D341Med (cell line): ENCODE measurements at regions not wholly inside any gene's neighbourhood (a gene's known extent, or its start where the extent isn't known, plus 50 kb on each side); places are given as distances from the start of the nearest gene placed in this dataset.
"Not testable (repeated sequence)": the region's sequence is repeated elsewhere in the genome, so short reads cannot be mapped to it uniquely, and the experiment has no call there.

Source experiments
- DNase-seq: peaks from one replicate; pipeline ENCODE4 v3.0.0; 2012; ENCODE audit warnings: low spot score

DNA sequence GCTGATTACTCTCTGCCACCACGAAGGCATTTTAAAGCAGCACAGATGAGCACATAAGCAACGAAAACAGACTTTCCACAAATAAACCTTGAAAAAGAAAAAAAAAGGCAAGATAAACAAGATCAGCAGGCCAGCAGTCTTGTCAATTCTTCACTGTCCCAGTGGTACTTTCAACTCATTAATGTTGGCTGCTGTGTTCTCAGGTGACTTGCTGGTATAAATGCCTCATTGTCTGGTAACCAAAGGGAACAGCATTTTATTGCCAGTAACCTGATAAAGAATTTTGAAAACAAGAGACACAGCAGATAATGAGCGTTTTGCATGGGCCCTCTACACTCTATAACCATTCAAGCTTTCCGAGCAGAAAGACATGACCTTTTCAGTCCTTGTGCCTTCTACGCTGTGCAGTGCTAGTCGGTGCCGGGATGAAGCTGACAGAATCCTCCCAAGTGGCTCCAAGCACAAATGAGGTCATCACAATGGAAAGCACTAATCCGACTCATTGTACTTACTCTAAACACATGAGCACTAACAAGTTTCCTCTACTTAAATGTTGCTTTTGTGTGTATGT, 242.9 kb upstream of the FRG1 start:
- DNase-seq: not testable (repeated sequence)

DNA sequence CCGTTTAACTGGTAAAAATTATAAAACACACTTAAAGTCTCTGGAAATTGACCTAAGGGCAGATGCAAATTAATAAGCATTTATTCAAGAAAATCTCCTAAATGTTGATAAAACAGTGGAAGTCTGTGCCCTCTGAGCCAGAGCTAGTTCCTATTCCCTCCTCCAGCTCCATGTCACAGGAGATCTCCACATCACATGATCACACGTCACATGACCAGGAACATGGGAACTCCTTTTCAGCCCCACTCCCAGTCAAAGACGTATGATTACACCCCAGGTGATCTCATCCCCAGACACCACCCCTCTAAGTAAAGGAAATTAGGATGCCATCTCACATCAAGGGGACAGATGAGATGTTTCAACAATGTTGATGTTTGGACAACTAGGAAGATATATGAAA, 237.7 kb upstream of the FRG1 start:
- not testable (repeated sequence) for DNase-seq

DNA sequence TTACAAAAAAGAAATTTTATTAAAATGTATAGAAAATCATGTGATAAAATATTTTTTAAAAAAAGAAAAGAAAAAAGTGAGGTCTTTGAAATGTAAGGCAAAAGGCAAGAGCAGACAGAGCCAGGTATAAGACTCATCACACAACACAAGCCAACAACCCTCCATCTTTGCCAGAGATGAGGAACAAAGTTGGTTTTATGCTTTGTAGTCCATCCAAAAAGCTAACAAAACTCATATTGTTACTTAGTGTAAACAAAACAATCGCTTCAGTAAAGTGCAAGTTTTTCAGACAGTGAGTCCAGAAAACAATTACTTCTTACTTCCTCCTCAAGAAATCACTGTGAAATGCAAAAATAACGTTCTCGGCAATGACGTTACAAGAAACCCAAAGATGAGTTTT, 233.9 kb upstream of the FRG1 start:
- not testable (repeated sequence) for DNase-seq

DNA sequence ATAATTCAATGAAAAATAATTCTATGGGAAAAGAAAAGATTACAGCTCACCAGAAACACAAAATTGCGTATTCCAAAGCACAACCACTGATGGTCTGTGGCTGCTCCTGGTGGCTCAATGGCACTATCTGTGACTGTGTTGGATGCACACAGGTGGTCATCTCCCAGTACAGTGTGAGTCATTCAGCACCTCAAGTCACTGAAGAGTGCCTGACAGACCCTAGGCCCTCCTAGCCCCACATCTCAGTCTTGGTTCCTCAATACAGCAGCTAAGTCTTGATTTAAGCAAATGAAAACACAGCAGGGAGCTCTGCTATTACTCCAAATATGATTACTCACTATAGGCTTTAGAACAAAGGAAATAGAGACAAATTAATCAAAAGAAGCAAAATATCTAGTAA, 233.4 kb upstream of the FRG1 start:
- not testable (repeated sequence) for DNase-seq

DNA sequence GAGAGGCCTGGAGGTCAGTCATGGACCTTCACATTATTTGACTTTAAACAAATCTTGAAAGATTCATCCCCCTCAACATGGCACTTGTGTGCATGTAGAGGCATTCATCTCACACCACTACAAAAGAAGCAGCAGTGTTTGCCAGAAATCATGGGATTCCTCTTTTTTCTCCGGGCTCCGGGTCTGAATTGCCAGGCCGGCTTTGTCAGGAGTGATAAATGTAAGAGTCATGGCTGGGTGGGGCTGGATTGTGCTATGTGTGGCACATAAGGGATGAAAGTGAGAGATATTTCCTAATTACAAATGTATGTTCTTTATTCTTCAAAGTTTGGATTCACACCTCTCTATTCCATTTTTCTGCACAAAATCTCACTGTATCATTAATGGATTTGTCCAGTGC, 228.7 kb upstream of the FRG1 start:
- DNase-seq: not testable (repeated sequence)

DNA sequence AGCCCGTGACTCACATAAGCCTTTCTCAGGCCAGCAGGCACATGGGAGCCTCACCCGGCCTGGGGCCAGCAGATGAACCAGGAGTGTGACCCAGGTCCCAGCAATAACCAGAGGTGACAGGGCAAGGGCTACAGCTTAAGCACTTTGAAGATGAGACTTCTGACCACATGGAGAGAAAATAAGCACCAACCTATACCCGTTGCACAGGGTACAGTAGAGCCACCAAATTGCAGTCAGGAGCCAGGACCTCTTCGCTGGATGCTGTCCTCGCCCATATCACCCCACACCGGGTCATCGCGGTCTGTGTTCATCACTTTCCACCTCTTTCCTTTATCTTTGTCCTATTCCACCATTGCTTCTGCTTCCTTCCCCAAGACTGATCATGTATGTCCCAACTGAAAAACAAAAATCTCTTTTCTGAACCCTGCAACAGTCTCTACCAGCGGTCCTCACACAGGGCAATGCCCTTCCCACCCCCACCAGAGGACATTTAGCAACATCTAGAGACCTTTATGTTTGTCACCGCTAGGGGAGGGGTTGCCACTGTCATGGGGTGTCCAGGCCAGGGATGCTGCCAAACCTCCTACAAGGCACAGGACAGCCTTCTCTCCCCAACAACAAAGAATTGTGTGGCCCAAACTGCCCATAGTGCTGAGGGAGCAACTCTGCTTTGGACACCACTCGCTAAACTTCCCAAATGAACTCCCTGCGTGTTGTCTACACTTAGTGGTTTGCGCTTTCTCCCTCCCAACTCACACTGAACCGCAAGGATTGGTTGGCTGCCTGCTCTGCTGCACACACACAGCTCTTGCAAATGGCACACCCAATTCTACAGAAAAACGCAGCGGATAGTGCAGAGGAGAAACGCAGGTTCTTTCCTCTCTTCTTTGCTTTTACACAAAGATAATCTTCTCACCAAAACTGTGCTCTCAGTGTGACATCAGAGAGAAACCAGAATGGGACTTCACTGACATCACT, 219.4 kb upstream of the FRG1 start:
- DNase-seq: not testable (repeated sequence)

DNA sequence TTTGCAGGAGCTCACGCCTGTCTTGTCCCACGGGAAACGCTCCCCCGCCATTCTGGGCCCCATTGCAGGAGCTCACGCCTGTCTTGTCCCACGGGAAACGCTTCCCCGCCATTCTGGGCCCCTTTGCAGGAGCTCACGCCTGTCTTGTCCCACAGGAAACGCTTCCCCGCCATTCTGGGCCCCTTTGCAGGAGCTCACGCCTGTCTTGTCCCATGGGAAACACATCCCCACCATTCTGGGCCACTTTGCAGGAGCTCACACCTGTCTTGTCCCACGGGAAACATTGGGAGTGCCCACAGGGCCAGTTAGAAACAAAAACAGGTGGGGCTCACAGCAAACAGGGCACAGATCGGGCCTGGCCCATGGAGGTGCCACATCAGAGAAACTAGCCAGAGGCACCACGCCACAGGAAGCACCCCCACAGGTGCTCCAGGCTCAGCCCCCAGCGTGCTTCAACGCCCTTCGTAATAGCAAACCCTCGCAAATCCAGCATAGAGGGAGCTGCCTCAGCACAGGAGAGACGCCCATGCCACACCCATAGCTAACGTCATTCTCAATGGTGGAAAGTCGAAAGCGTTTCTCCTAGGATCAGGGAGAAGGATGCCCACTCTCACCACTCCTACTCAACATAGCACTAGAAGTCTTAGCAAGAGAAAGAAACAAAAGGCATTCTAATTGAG, 218.2 kb upstream of the FRG1 start:
- DNase-seq: peak; percentile 58

DNA sequence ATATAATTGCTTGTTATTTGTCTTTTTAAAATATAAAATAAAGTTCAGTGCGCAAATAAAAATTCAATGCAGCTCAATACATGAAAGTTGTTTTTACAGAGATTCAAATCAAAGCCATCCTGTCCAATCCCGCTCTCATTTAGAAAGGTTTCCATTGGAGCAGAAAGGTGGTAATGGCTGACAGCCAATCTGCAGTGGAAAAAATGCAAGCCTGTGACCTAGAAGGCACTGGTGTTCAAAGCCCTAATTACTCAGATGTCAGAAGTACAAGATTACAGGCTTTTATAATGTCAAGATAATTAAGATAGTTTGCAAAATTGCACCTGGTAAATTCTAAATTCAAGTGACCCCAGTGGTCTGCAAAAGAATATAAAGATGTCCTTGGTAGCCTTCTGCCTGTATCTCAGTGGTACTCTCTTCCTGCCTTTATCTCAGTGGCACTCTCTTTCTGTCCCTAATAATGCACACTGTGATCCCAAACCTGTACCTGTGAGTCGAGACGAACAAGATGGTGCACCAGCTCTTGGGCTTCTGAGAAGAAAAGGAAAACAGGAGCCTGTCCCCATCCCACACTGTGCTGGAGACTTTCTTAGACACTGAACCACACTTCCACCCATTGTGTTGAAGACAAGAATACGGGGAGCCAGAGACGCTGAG, 212.6 kb upstream of the FRG1 start:
- not testable (repeated sequence) for DNase-seq

DNA sequence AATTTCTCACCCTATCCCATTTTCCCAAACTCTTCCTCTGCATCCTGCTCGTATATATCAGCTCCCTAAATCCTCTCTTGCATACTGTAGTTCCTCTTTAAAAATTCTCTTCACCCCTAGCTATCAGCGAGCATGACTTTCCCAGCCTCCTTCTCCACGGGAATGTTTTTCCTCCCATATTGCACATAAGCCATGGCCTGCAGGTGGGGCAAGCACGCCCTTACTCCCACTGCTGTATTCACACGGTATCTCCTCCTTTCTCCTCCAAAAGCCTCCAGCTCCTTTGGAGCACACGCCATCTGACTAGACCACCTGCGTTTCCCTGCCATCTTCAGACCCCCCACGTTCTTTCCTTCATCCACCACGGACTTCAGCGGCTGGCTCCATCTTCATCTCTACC, 208.7 kb upstream of the FRG1 start:
- not testable (repeated sequence) for DNase-seq

DNA sequence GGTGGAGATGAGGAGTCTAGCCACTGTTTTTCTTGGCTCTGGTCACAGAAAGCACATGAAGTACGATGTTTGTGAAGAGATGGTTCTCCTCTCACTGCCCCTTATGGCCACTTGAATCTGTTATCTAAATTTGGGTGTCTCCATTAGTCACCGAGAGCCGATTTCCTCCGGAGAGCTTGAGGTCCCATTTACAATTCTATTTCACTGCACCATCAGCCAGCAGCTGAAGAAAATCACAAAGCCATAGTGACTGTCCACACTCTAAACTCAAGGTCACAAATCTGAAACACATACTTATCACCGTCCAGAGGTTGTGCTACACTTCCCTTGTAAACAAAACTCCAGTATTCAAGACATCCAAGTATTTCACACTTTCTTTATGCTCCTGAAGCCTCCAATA, 207.2 kb upstream of the FRG1 start:
- not testable (repeated sequence) for DNase-seq

DNA sequence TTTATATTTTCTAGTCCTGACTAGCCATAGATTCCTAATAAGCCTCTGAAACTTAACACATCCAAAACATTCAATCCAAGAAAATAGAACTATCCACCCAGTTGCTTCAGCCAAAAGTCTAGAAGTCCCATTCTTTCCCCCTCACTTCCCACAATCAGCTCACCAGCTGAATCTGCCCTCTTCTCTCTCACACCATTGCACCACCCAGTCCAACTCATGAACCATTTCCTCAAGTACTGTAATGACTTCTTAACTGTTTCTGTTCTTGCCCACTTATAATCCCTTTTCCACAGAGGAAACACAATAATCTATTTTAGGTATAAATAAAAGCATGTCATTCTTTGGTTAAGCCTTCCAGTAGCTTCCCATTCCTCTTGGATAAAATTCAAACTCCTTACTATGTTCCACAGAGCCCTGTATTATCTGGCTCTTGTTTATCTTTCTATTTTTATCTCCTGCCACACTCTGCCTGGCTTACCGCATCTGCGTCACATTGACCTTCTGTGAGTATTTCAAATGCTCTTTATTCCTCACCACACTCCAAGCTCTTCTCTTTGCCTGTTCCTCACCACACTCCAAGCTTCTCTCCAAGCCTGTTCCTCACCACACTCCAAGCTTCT, 205.9 kb upstream of the FRG1 start:
- DNase-seq: not testable (repeated sequence)

DNA sequence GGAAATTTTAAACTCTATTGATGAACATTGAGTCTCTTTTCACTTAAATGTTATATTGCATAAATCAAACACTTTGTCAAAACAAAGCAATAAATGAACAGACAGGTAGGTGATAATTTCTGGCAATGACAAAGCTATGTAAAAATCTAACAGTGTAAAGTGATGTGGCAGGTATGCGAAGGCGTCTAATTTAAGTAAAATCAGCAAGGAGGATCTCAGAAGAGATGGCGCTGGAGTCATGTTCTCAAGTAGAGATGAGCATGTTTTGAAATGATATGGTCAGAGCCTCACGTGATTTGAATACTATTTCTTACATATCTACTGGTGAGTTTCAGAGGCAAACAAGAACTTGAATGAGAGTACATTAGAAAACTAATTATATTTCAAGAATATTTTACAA, 204.0 kb upstream of the FRG1 start:
- DNase-seq: not testable (repeated sequence)

DNA sequence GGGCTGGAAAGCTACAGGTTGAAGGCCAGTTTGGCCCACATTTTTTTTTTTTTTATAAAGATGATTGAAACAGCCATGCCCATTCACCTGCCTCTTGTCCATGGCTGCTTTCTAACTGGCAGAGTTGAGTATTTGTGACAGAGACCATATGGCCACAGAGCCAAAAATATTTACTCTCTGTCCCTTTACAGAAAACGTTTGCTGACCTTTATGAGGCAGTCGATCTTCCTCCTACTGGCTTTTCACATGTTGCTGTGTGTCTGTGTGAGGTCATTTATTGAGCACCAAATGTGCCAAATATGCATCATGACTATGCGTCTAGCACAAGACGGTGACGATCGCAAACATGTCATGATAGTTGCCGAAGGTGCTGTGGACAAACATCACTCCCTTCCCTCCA, 200.6 kb upstream of the FRG1 start:
- DNase-seq: not testable (repeated sequence)

DNA sequence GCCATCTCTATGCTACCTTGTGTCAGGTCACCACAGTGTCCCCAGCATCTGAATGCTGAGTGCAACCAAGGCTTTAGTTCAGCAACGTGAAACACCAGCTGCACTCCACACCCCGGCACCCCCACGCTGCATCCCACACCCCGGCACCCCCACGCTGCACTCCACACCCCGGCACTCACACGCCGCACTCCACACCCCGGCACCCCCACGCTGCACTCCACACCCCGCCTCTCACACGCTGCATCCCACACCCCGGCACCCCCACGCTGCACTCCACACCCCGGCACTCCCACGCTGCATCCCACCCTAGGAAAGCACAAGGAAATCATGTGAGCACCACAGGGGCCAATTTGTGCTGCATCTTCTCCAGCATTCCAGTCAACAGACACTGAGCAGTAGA, 199.8 kb upstream of the FRG1 start:
- DNase-seq: no peak

DNA sequence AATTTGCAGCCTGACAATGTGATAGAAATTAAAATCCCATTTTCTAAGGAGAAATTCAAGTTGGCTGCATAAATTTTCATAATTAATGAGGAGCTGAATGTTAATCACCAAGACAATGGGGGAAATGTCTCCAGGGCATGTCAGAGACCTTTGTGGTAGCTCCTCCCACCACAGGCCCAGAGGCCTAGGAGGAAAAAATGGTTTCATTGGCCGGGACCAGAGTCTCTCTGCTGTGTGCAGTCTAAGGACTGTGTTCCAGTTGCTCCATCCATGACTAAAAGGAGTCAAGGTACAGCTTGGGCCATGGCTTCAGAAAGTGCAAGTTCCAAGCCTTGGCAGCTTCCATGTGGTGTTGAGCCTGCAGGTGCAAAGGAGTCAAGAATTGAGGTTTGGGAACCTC, 187.6 kb upstream of the FRG1 start:
- not testable (repeated sequence) for DNase-seq

DNA sequence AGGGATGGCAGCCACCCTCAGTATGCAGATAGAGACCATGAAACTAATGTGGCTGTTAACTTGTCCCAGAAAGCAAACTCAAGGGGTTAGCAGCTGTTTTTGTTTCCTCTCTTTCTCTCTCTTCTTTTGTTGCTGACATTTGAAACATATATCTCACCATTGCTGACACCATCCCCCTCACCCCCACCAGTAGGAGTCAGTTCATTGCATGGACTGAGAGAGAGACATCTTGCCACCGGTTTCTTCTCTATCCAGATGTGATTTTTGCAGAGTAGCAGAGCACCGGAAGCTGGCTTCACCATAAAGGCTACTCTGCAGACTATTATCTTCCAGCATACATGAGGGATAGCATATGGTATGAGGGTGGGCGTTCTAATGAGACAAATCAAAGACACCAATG, 177.1 kb upstream of the FRG1 start:
- DNase-seq: no peak

DNA sequence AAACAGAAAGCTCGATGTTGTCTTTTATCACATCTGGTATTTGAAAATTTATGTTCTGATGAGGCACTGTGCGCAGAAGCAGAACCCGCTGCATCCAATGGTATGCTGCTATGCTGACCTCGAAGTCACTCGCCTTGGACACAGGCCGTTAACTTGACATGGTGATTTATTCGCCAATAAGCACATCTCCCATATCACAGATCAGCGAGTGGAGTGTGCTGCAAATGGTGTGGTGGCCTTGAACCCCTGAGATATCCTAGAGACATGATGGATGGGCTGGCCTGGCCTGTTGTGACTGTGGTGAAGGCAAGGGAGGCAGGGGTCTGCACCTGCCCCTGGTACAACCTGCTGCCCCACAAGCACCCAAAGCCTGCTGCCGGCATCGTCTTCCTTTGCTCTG, 175.4 kb upstream of the FRG1 start:
- no peak for DNase-seq

DNA sequence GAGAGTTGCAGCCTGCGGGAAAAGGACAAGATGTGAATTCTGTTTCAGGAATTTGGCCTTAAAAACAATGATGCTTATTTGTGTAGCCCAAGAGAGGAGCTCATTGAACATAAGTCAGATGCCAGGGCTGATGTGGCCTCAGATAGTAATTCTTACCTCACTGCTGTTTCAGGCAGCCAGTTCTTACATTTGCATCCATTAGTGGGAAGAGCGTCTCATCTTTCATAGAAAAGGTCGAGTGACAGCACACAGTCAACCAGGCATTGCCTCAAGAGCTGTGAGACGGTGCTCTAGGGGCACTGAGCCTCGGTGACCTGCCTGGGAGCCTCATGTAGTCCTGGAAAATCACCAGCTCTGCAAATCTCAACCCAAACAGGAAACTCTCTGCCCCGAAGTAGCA, 174.9 kb upstream of the FRG1 start:
- DNase-seq: no peak

DNA sequence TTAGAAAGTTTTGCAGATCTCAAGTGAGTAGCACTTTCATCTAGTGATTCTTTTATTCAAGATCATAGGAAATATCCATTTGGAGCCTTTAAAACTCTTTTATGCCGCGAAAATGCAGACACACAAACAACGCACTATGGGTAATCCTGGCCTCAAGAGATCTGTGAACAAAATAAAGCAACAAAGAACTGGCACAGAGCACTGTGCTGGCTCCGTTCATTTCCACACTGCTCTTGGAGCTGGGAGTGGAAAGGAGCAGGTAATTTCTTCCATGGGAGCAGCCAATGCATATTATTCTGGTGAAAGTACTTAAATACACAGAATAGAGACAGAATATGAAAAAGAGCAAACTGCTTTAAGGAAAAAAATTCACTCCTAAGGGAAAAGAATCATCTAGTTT, 172.7 kb upstream of the FRG1 start:
- DNase-seq: no peak

DNA sequence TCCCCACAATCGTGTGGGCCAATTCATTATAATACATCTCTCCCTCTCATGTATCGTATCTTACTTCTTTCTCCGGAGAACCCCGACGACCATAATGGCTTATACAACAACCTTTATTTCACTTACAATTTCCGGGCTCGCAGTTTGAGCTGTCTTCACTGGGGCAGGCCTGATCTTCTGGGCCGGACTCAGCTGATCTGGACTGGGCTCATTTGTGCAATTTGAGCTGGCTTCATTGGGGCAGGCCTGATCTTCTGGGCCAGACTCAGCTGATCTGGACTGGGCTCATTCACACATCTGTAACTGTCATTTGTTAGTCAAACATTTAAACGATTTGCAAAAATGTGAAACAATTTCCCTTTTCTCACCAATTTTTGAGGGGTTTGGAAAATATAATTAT, 171.5 kb upstream of the FRG1 start:
- no peak for DNase-seq

DNA sequence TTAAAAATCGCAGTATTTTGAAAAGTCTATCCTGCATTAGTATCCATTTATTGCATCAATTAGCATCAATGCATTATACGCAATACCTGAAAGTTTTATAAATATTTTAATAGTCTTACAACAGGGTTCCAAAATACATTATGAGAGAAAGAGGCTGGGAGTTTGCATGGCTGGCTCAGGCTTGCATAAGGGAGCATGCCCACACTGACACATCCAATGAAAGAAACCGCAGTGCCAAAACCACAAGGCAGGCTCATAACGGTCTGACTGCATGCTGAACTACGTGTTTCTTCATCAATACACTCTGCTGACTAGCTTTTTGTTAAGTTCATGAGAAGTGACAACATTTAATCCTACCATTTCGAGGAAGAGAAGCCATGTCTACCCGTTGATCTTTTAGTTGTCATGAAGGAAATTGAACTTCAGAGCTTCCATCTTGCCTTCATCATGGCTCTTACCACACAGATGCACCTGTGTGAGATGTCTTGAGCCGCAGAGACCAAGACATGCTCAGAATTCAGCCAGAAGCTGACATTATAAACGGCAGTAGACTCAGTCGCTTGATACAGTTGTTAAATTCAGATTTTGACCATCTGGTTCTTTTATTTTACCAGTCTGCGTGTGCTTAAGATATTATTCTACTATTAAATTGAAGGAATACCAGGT, 168.8 kb upstream of the FRG1 start:
- DNase-seq: no peak
